SIG-M5 treated with dmso at 0.1 percent for 504 hours (cell line): ENCODE measurements at regions not wholly inside any gene's neighbourhood (a gene's known extent, or its start where the extent isn't known, plus 50 kb on each side); places are given as distances from the start of the nearest gene placed in this dataset.

ENCODE experiments used
- DNase-seq: peaks from one replicate; lab custom pipeline; 2025; ENCODE audit not compliant: unreplicated experiment; lab: John Stamatoyannopoulos, UW

DNA sequence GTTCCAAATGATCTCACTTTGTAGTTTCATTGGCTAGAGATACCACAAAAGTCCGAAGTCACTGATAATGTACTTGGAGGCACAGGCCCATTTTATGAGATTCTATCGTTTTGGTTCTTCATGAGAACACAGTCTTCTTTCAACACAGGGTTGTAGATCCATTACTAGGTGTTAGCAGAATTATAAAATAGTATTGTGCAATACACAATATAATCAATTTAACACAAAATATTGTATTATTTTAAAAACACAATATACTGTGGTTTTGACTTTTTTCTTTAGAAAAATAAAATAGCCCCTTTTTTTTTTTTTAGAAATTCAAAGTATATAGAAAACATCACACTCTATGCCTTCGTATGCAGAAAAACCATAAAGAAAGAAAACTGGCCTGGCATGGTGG is 138.6 kb upstream of the TSC22D2 start:
- DNase-seq = no peak

DNA sequence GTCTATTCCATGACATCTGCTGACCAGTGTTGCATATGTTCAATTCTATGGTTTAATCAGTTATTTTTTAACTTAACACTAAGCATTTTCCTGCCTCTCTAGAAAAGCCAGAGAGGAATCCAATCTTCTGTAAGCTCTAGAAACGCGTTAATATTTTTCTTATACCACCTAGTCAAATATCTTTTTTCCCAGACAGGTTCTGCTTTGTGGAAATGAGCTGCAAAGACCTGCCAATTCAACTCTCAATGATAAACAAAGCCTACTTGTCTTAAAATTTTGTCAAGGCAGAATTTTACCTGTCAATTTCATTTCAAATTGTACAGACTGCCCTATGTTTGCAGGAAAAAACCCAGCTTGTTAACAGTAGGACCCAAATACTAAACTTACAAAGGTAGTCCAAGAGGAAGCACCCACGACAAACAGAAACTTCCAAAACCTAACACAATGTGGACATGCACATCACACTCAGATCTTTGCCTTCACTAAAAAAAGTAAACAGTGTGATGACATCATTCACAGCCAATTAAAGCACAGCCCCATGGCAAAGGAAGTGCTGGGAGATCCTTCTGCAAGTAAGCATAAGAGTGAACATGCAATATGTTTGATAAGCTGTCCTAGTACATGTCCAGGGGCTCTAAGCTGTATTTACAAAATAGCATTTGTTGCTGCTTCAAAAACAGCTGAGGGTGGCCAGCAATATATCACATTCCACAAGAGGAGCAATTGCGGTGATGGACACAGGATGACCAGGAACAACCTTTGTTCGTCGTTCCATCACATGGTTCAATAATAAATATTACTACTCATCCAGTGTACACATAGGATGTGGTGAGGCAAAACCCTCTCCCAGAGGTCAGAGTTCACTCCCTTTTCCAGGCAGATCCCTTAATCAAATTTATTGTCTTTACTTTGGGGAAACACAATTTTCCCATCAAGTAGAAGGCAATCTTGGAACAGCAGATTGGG is 139.4 kb upstream of the TSC22D2 start:
- DNase-seq = peak; percentile 46

DNA sequence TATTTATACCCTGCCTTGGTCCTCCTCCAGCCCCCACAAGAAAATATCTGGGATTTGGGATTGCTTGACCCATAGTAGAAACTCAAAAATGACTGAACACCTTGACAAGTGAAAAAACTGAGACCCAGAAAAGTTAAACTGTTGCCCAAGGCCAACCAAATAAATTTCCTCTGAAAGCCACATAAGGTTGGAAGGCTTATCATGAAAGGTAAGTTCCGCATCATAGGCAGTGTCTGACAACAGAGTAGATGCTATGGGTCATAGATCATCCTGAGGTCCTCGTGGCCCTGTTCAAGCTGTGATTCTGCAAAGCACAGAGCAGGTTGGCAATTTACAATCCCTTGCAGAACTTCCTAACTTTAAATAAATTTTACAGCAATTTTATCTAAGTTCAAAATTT is 140.8 kb upstream of the TSC22D2 start:
- no peak for DNase-seq

DNA sequence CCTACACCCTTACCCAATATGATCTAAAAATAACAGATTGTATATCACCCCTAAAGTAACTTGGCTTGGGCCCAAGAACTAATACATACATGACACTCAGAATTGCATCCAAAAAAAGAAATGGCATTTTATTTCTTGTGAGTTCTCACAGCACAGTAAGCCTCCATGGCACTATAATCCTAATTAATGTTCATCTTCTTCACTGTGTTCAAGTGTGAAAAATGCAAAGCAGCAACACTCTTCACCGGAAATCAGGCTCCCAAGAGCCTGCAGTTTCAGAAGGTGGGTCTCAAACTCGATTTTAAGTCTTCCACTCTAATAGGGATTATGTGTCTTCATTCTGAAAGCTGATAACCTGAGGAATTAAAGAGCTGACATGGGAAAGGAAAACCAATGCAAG is 142.8 kb upstream of the TSC22D2 start:
- no peak for DNase-seq

DNA sequence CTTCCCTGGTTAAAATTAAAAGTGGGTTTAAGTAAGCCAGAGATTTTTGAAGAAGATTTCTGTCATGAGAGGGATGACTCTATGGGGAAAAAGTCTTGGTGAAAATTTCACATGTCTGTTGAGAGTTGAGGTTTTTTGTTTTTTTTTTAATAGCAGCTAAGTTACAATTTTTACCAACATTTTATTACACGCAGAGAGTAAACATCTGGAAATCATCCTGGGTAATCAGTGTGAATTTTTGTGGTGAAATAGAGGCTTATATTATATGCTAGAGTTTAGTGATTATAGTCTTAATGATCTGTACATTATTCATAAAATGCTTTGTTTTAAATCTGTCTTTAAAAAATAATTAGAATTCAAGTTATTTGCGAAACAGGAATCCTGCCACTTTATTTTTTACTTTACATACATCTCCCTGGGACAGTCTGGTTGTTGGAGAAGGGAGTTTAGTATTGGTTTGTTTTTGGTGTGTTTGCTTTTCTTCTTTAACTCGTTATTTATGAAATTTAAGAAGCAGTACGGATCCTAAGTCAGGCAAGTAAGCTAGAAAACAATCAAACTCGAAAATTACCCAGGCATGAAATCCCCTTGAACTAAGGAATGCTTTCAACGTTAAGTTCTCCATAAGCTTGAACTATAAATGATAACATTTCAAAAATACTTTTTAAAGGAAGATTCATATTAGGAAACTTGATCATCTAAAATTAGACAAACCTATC is 143.4 kb upstream of the TSC22D2 start:
- DNase-seq = no peak

DNA sequence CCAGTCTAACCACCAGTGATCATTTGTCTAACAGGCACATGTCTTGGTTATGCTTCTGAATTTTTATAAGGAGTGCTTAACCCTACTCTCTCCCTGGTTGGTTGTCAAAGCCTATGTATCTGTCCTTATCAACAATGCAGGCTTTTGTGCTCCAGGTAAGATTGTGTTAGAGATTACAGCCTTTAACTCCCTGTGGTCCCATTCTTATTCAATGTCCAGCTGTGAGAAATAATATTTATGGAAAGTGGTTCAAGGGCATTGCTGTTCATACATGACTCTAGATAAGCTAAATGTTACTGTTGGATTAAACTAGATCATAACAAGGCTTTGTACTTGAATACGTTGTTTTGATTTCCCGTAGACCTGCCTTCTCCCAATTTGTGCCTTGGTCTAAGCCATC is 146.1 kb upstream of the TSC22D2 start:
- no peak for DNase-seq

DNA sequence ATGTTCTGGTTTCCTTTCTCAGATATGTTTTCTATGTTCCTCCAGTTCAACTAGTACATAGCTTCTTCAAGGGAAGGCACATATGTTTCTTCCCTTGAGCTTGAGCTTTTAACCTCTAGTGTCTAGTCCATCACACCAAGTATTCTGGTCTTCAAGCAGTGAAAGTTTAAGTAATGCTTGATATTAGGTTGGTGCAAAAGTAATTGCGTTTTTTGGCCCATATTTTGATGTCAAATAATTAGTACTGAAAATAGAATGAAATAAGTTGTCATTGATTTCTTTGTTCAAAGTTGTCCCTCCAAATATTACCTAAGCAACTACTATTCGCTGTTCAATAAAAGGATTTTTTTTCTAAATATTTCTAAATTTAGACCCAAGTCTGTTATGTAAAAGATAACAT is 146.7 kb upstream of the TSC22D2 start:
- DNase-seq = no peak

DNA sequence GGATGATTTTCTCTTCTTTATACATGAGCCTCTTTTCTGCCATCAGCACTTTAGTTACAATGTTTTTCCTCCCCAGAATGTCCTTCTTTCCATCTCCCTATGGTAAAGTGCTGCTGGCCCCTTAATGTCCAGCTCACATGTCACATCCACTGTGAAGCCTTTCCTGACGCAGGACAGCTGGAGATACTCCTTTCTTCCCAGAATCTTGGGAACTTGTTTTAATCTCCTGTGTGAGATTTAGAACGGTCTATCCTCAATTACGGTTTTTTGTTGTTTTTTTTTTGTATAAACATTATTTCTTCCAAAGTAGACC is 147.7 kb upstream of the TSC22D2 start:
- no peak for DNase-seq

DNA sequence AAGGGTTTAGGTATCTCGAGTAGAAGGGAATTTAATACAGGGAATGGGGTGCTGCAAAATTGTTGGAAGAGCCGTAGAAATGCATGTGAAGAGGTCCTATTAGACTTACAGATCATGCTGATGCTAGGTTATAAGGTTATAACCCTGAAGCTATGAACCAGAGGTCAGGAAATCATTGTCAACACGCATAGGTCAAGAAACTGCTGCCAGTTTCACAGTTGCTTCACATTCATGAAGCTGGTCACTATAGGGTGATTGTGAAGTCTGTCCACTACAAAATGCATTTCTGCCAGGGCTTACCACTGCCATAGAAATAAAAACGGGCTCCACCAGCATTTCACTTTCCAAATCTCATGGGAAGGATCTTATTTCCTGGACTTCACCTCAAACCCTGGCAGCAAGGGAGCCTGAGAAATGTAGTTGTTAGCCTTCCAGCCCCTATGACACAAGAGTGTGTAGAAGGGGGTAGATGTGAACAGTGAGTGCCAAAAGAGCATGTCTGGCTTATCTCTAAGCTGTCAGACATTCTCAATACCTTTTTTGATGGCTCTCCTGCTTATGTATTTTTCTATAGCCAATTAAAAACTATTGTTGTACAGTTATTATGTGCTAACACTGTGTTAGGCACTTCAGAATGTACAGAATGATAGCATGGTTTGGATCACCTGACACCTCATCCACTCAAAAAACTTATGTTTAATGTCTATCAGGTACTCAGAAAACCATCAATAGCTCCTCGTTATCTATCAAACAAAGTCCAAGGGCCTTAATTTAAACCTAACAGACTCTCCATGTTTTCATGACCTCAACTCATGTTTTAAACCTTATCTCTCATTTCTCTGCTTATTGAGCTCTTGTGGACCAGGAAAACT is 148.3 kb upstream of the TSC22D2 start:
- no peak for DNase-seq

DNA sequence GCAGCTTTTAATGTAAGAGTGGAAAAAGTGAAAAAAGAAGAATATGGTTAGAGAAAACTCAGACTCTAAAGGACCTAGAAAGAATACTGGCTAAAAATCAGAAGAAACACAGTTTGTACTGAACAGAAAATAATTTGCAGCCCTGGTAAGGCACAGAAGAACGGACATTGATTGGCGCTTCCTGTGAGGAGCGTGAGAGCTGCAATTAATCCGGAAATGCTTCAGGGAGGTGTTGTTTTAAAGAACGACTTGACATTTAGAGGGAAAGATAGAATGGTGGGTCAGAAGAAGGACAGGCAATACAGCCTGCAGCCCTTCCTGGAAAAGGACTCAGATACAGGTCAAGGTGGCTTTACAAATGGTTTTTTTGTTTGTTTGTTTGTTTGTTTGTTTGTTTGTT is 151.3 kb upstream of the TSC22D2 start:
- DNase-seq = no peak

DNA sequence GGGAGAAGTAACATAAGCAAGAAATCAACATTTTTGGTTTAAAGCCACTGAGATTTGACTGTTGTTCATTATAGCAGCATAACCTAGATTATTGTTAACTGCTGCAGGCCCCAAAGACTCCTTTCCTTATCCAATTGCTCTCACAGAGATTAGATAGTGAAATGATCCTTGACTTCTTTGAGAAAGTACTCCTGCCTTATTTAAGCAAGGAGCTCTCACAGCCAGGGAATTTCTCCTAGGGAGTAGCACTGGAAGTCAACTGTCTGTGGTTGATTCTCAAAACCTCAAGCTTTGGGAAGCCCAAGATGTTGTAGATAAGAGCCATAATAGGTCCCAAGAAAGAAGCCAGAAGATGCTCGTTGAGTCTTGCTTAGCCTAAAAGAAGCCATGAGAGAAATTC is 151.8 kb upstream of the TSC22D2 start:
- DNase-seq = no peak

DNA sequence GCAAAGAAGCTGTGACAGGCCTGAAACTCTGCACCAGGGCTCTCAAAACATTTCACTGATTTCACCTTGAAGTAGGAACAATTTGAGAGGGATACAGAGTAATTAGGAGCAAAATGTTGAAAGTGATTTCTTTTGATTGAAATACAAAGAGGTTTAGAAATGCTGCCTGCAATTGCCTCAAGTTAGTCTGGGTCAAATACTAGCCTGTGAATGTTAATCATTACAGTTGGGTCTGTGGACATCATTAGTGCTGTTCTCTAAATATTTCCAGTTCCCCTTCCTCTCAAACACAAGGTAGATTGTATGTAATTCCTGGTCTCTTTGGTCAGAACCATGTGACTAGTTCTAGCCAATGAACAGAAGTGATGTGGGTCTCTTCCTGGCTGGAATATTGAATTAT is 152.3 kb upstream of the TSC22D2 start:
- no peak for DNase-seq

DNA sequence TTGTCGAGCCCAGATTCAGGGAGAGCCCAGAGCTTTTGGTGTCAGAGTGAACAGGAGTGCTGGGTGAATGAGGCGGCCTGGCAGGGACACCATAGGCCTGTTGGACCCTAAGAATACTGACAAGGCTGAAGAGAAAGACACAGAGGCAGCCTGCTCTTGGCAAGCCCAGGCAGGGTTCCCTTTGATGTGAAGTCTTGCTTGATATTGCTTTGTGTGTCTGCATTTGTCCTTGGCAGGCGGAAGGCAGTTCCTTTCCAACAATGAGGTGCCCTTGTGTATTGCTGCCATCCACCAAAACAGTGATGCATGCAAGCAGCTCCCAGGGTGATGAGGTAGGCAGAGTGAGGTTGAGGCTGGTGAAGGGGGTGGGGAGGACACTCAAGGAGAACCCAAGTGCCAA is 152.7 kb upstream of the TSC22D2 start:
- no peak for DNase-seq

DNA sequence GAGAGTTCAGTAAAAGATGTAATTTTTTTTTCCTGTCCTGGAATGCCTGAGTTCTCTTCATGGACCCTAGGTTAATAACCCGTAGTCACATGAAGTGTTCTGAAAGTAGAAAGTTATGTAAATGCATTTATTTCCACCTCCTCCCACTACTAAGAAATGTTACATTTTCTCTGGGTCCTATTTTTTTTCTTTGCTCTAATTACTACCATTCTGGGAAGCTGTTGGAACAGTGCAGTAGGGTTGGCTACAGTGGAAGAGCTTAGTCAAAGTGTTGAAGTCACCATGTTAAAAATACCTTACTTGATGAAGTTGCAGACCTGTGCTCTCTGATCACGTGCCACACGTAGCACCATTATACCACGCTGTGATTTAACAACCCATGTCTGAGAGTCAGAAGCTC is 153.8 kb upstream of the TSC22D2 start:
- no peak for DNase-seq

DNA sequence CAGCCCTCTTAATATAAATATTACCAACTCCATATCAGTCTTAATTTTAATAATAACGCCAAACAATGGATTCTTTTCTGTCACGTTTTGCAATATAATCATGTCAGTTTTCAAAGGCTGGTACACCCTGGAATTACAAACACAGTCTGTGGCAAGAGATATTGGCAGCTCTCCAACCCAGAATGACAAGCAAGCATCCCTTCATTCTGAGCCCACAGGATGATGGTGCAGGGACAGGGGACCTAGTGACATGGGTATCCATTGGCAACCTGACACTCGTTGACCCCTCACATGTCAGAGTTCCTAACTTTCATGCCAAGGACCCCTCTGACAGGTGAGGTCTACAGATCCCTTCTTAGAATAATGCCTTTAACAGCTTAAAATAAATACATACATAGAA is 154.5 kb upstream of the TSC22D2 start:
- peak; percentile 17 for DNase-seq

DNA sequence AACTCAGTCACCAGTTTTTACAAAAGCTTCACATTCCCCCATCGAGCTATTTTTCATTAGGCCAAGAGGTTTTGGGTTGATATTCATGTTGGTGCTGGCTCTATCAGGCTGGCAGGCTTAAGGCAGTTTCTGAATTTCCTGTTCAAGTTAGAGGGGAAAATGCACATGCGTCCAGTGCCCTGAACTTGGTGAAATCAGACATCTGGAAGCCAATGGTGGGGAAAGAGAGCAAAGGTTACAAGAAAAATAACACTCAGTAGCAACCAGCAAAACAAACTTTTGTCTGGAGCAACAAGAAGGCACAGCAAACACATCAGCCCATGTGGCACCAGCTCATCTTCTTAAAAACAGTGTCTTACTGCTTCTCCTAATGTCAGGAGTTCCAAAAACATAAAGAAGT is 155.6 kb upstream of the TSC22D2 start:
- DNase-seq = no peak

DNA sequence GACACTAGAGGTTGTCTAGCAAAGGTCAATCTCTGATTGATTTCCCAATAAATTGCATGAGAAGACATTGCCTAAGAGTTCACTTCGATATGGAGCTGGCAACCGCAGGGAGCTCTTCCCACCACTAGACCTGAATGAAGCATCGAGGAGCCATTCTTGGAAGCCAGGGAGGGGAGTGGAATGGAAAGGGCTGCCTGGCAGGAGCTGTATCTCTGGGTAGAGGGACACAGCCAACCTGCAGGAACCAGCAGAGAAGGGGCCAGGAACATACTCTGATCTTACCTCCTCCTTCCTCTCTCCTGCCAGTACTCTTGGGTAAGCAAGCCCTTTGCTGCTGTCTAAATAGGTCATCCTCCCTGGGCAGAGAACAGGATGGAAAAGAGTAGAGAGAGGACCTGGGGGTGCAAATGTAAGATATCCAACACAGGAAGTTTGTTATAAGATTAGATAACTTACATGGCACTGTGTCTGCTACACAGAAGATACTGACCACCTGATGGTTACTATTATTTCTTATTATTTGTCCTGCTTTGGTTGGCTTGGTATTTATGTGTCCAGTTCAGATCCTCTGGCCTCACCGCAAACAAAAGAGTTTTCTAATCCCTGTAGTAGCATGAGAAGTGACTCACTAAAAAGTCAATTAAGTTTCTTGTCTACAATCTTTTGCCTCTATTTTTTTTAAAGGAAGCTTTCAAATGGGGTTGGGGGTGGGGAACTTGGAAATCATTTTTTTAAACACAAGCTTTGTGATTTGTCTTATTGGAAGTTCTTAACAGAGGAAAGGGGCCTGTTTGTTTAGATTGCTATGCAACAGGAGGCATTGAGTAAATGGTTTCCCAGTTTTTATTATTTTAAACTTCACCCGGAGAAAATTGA is 156.7 kb upstream of the TSC22D2 start:
- no peak for DNase-seq

DNA sequence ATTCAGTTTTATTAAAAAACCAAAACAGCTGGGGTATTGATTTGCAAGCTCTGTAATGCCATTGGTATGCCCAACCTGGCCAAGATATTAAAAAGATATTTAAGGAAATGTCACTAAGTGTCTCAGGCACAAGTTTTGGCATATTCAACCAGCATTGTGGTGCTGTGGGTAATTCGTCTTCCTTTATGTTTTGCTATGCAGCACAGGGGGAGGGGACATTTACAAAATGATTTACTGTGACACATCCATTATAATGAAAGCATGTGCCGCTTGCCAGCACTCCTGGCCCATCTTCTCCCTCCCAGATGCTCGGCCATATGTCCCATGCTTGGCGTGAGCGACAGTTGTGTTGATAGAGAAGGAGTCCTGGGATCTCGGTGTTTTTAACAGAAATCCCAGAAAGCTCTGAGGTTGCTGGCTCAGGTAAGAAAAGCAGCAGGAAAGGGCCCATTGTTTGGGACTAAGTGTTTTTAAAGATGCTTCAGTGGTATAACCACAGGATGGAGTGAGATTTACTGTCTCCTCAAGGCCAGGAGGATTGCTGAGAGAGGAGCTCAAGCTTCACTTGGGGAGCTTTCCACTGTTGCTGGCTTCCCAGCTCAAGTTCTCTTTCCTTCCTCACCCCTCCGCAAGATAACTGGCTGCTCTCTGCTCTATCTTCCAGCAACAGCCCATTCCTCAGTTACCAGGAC is 158.2 kb upstream of the TSC22D2 start:
- no peak for DNase-seq

DNA sequence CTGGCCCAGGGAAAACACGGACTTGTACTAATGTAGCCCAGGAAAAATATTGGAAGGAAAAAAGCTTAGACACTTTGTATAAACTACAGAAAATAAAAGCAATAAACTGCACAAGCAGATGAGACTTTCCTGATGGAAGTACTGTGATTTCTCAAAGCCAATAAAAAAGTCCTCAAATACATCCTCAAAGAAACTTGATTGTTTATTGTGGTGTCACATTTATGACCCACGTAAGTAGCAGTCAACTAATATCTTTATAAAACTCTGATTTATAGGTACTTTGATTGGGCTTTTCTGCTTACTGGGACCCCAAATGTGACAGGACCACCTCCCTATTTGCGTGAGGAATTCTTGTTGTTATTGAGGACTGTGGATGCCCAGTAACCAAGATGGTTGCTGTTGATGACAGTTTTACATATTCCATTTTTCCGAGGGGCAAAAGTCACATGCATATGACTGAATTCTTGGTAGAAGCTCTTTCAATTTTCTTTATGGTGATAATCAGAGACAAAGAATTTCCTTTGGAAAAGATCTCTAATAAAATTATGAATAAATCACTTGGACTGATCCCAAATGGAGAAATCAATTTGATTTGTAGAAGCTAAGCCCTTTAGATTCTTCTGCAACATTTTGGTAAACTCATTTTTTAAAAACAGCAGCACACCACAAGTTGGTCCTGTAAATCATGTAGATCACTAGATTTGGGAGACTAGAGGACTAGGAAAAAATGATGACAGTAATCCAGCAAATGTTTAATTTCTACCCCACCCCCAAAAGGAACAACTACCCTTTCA is 159.0 kb upstream of the TSC22D2 start:
- no peak for DNase-seq
